GM18907 (cell line): ENCODE measurements at regions not wholly inside any gene's neighbourhood (a gene's known extent, or its start where the extent isn't known, plus 50 kb on each side); places are given as distances from the start of the nearest gene placed in this dataset.

ENCODE experiments used
- ATAC-seq: cut with Tn5 transposase; IDR thresholded peaks from one replicate; pipeline ENCODE4 v1.9.1; 2021; ENCODE audit warnings: mild to moderate bottlenecking, moderate library complexity; ENCODE audit not compliant: unreplicated experiment

- ATAC-seq: no peak
Measured at GRCh38 chr4:168028970-168029597, 63.3 kb upstream of the ANXA10 start.

GRCh38 chr4:168037676-168038075, 54.7 kb upstream of the ANXA10 start:
- ATAC-seq: no peak

GRCh38 chr4:168039593-168039992, 52.7 kb upstream of the ANXA10 start:
- no peak for ATAC-seq
